BJ (cell line): ENCODE measurements at regions not wholly inside any gene's neighbourhood (a gene's known extent, or its start where the extent isn't known, plus 50 kb on each side); places are given as distances from the start of the nearest gene placed in this dataset.

Experiments used
- CTCF ChIA-PET: fragments of 350-600 bp; formaldehyde crosslinking; extraction: SDS; loops from one replicate; lab custom pipeline; 2021; ENCODE audit warnings: antibody characterized with exemption, inconsistent platforms; lab: Yijun Ruan, JAX
- POLR2A ChIA-PET: fragments of 300-600 bp; sonication (Branson Sonifier 250); formaldehyde crosslinking; extraction: SDS; loops from one replicate; lab custom pipeline; 2021; ENCODE audit warnings: antibody characterized with exemption; lab: Charles Lee
- DNase-seq: peaks from one replicate; pipeline ENCODE4 v3.0.0-alpha.2; 2011; ENCODE audit warnings: low read depth
- H3K27me3 ChIP-seq: 2 replicates; pipeline ENCODE4 v1.6.0; 2011; ENCODE audit warnings: low read length; ENCODE audit not compliant: control insufficient read depth, insufficient read depth
- H3K36me3 ChIP-seq: 2 replicates; pipeline ENCODE4 v1.5.1; 2011; ENCODE audit warnings: low read length; ENCODE audit not compliant: control insufficient read depth, insufficient read depth
- H3K4me3 ChIP-seq: 2 replicates; pipeline ENCODE4 v1.5.1; 2011; ENCODE audit warnings: low read depth, mild to moderate bottlenecking, control low read depth, low read length
- CTCF ChIP-seq: IDR thresholded peaks from 2 replicates; pipeline ENCODE4 v1.5.1; 2011; ENCODE audit warnings: low read depth, mild to moderate bottlenecking, control low read depth, inconsistent platforms, low read length, moderate library complexity; ENCODE audit not compliant: insufficient read depth

- H3K36me3 ChIP-seq = no peaks in the 10 kb centered on the region
- H3K27me3 ChIP-seq = no peaks in the 10 kb centered on the region
- DNase-seq = no peak
- CTCF ChIA-PET = no interaction called here
- H3K4me3 ChIP-seq = no peak overlapping the region
- POLR2A ChIA-PET = no interaction called here
- TF ChIP-seq CTCF = no peak
Observed at GRCh38 chr1:215502081-215502480, 65.0 kb upstream of the KCTD3 start.

GRCh38 chr1:215507119-215507518 is 60.0 kb upstream of the KCTD3 start:
- no peak for TF ChIP-seq CTCF
- POLR2A ChIA-PET = no interaction called here
- CTCF ChIA-PET = no interaction called here
- no peak for DNase-seq
- H3K27me3 ChIP-seq = no peaks in the 10 kb centered on the region
- H3K36me3 ChIP-seq = no peaks in the 10 kb centered on the region
- no peak overlapping the region for H3K4me3 ChIP-seq

GRCh38 chr1:215508311-215508710 is 58.8 kb upstream of the KCTD3 start:
- no peak for DNase-seq
- ChIA-PET POLR2A (no interaction called here), CTCF (interaction anchor here (0.7 kb wide), 1 partner anchor 550 kb away, joined by 3 read pairs; no protein-coding TSS in a partner anchor)

More at GRCh38 chr1:215508311-215508710, 58.8 kb upstream of the KCTD3 start:
- no peaks in the 10 kb centered on the region for H3K27me3 ChIP-seq
- no peaks in the 10 kb centered on the region for H3K36me3 ChIP-seq
- no peak for TF ChIP-seq CTCF
- no peak overlapping the region for H3K4me3 ChIP-seq
